ENCODE measurements at regions not wholly inside any gene's neighbourhood (a gene's known extent, or its start where the extent isn't known, plus 50 kb on each side); places are given as distances from the start of the nearest gene placed in this dataset.
"Not testable (repeated sequence)": the region's sequence is repeated elsewhere in the genome, so short reads cannot be mapped to it uniquely, and the experiment has no call there.

DNA sequence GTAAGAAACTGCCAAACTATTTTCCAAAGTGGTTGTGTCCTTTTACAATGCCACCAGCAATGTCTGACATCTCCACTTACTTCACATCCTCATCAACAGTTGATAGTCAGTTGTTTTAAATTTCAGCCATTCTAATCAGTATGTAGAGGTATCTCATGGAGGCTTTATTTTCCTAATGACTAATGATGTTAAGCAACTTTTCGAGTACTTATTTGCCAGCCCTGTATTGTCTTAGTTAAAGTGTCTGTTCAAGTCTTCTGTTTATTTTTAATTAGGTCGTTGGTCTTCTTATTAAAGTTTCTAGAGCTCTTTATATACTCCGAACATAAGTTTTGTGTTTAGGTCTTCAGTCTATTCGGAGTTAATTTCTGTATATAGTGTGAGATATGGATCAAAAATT, 54.9 kb upstream of the NBPF12 start:
- DNase-seq = not testable (repeated sequence)

DNA sequence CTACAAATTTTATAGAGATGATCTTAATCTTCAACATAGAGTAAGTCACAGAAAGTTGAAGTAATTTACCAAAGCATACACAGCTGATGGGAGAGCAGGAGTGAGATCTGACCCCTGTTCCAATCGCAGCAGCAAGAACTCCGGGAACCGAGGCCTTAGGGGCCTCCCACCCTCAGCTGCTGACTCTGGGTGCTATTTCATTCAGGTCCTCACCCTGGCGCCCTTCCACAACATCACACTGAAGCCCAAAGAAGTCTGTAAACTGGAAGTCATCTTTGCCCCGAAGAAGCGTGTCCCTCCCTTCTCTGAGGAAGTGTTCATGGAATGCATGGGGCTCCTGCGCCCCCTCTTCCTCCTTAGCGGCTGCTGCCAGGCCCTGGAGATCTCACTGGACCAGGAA, 57.0 kb upstream of the NBPF12 start:
- not testable (repeated sequence) for DNase-seq

DNA sequence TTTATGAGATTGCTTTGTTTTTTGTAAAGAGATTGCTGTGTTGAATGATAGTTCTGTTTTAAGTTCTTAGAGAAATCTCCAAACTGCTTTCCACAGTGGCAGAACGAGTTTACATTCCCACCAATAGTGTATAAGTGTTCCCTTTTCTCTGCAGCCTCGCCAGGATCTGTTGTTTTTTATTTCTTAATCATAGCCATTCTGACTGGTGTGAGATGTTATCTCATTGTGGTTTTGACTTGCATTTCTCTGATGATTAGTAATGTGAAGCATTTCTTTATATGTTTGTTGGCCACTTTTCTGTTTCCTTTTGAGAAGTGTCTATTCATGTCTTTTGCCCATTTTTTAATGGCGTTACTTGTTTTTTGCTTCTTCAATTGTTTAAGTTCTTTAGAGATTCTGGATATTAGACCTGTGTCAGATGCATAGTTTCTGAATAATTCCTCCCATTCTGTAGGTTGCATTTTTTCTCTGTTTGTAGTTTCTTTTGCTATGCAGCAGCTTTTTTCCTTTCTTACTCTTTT, 74.3 kb upstream of the NBPF12 start:
- DNase-seq = not testable (repeated sequence)

DNA sequence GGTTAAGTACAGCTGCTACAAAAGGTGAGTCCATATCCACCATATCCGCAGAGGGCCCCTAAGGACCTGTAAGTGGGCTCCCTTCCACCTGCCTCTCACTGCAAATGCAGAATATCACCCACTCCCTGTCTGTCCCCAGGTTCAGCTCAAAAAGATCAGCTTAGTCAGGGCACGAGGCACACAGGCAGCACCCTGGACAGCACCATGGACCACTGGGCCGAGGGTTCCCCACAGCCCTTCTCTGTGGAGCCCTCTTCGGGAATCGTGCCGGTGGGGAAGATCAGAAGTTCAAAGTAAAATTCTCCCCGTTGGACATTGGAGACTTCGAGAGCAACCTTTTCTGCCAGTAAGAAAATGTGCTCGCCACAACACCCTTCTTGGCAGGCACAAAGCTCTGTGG, 85.0 kb upstream of the NBPF12 start:
- not testable (repeated sequence) for DNase-seq

DNA sequence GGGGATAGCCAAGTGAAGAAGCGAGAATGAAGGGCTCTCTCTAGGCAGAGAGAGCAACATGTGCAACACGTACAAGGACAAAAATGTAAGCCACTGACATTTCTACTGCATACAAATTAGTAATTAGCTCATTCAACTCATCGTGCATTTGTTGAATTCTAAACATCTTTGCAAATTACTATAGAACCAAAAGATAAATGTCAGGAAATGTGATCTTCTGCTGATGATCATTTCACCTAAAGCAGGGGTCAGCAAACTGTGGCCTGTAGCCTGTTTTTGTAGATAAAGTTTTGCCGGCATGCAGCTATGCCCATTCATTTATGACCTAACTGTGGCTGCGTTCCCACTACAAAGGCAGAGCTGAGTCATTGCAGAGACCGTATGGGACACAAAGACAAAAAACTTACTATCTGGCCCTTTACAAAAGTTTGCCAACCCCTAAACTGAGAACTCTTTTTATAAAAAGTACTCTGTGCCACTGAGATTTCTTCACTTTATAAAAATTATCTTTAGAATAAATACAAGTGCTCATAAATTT, 87.7 kb upstream of the NBPF12 start:
- not testable (repeated sequence) for DNase-seq

DNA sequence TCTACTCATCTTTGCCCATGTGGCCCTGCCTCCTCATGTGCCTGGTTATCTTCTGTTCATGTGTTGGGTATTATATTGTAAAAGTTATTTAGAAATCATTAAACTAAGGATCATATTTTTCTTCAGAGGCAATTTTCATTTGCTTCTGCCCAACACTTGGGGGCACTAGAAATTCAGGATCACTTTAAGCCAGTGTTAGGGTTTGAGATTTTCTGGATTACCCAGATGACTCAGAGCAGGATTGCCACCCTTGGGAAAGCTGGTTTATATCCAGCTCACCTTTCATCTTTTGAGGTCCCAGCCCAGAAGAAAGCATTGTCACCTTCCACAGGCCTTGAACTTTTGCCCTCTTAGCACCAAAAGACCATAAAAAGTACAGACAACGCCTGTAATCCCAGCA, 99.4 kb upstream of the NBPF12 start:
- not testable (repeated sequence) for DNase-seq

DNA sequence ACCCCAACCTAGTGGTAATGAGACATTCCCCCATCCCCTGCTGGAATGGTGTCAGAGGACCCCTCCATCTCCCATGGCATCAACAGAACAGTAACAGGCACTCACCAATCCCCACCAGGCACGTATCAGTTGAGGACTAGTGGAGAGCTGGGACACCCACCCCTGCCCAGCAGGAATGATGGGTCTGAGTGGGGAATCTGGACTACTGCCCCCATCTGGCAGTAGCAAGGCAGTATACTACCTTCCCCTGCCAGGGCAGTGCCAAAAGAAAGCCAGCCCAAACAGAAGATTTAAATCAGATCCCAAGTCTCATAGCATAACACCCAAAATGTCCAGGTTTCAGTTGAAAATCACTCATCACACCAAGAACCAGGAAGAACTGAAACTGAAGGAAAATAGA, 111.2 kb upstream of the NBPF12 start:
- not testable (repeated sequence) for DNase-seq

DNA sequence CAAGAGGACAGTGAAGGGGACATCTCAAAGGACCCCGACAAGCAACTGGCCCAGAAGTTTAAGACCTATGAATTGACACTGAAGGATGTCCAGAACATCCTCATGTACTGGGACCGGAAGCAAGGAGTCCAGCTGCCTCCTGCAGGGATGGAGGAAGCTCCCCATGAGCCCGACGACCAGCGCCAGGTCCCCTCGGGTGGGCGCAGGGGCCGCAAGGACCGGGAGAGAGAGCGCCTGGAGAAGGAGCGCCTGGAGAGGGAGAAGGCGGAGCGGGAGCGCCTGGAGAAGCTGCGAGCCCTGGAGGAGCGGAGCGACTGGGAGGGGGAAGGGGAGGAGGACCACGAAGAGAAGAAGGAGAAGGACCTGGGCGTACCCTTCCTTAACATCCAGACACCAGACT, 143.9 kb upstream of the NBPF12 start:
- not testable (repeated sequence) for DNase-seq

DNA sequence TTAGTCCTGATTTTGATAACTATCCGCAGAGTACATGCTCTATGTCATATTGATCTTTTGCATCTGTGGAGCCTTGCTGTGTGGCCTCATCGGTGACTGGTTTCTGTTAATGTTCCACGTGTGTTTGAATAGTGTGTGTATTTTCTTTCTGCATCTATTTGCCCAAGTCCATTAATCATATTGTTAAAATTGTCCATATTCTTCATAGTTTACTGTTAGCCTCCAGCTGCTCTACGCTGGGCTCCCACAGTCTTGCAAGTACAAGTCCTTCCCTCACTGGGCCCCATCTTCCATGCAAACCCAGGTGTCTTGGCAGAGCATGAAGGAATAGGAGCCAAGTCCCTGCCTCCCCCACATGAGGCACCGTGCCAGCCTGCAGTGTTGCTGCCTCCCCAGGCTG, 145.4 kb upstream of the NBPF12 start:
- not testable (repeated sequence) for DNase-seq

DNA sequence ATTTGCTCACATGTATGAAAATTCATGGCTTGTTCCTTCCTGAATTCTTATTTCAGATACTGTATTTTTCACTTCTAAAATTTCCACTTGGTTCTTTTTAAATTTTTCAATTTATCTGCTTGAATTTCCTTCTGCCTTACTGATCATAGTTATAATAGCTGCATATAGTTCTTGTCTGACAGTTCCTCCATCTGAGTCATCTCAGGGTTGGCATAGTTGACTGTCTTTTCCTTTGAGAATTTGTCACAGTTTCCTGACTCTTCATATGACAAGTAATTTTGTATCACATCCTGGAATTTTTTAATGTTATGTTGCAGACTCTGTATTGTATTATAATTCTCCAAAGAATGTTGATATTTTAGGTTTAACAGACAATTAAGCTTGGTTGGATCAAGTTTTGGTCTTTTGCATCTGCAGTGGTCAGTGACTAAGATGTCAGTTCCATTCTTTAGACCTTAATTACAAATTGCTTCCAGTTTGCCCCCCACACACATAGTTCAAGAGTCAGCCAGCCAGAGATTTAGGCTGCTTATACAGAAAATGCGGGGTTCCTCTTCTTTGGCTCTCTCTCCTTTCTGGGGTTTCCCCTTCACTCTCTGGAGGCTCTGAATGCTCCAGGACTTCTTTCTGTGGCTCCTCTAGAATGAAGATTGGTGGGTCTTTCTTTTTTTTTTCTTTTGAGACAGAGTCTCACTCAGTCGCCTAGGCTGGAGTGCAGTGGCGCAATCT, 153.7 kb upstream of the NBPF12 start:
- DNase-seq = not testable (repeated sequence)

DNA sequence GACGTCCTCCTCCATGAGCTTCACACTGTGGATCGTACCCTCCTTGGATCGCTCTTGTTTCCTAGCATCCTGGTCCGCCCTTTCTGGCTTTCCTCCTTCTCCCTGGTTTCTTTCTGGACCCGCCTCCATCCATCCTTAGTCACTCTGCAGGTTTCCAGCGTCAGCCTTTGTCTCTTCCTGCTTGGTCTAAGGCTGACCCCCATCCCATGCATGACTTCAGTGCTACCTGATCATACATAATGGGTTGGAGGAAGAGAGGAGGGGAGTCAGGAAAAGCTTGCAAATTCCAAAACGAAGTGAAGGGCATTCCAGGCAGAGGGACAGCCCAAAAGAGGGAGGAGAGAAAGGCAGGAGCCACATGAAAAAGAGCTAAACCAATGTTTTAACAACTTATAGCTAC, 156.9 kb upstream of the NBPF12 start:
- not testable (repeated sequence) for DNase-seq

DNA sequence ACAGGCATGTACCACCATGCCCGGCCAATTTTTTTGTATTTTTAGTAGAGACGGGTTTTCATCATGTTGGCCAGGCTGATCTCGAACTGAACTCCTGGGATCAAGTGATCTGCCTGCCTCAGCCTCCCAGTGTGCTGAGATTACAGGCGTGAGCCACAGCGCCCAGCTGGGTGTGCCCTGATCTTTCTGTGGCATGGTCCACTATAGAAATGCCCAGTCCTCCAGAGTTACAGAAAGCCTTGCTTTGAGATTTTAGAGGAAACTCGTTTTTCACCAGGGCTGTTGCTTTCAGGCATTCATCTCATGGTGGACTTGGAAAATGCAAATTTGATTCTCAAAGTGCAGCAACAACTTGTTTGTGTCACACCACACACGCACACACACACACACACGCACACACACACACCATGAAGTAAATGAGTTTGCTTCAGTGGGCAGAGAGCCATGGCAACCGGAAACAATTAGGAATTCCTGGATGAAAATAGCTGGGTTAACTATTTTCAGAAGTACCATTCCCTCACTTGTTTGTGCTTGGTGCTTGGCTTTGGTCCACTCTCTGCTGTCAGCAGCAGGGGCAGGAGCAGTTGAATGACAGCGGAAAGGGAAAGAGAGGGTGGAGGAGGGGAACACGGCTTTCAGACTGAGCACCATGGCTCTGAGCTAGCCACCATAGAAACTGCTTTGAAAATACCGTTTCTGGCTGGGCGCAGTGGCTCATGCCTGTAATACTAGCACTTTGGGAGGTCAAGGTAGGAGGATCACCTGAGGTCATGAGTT, 160.1 kb upstream of the NBPF12 start:
- DNase-seq = not testable (repeated sequence)

DNA sequence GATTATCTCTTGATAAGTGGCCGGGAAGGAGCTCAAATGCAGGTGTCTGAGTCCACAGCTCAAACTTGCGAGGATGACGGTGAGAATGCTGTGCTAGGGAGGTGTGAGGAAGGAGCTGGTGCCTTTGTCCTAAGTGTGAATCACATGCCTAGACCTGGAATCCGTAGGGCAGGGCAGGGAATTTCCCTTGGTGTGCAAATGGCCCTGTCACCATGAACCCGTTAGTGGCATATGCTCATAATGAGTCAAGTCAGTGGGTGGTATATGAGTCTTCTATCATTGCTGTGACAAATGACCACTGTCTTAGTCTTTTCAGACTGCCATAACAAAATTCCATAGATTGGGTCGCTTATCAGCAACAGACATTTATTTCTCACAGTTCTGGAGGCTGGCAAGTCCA, 163.1 kb upstream of the NBPF12 start:
- not testable (repeated sequence) for DNase-seq

DNA sequence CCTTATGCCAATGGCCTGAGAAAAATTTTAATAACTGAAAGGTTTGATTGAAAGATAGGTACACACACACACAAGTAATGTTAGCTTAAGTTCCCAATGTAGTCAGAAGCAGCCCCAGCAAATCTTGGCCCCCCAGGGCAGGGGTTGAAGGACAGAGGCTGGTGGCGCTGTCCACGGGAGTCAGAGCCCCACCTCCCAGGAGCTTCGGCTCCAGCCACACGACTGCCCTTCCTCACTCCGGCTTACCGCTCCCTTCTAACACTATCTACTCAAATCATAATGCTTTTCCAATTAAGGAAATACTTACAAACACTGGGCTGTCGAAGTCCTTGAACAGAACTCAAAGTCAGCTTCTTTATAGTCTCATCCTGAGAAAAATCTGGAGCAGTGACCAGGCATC, 163.9 kb upstream of the NBPF12 start:
- not testable (repeated sequence) for DNase-seq

DNA sequence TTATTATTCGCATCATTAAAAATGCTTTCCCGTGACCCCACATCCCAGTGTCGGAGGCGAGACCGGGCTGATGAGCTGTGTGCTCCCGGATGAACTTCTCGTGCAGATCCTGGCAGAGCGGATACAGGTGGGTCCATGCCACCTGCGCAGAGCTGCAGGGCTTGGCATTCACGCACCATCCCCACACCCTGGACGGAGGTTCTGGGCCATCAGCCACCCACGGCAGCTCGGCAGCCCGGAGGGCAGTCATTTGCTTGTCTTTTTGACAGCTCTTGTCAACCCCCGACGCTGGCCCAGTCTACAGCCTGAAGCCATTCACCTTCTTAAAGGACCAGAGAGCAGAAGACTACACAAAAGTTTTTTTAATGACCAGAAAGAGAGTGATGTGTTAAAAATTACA, 166.7 kb upstream of the NBPF12 start:
- DNase-seq = not testable (repeated sequence)

DNA sequence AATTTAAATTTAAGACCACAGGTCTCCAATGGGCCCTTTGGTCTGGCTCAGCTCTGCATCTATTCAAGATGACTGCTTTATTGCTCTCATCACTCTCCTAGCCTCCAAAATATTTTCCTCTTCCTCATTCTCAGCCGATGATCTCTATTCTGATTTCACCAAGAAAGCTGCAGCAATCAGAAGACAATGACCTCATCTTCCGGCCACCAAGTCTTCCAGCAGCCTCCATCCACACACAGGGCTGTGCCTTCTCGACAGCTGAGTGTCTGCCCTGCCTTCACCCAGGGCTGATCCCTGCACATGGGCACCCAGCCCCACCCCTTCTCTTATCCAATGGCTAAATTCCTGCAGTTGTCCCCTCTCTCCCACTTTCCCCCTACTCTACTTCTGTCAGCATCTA, 167.1 kb upstream of the NBPF12 start:
- not testable (repeated sequence) for DNase-seq

DNA sequence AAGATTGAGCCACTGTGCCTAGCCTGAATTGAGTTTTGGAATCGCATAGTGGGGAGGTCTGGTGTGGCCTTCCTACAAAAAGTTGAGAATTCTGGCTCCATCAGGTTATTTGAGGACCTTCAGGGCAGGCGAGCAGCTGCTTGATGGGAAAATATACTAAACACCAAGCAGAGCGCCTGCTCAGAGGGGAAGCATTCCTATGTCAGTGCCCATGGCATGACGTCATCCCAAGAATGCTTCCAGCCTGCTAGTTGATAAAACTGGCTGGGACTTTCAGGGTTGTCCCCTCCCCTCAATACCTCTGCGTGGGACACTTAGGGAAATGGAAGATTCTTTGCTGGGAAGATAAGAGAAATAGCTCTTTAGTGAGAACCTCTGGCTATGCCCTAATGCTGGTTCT, 174.9 kb upstream of the NBPF12 start:
- not testable (repeated sequence) for DNase-seq

DNA sequence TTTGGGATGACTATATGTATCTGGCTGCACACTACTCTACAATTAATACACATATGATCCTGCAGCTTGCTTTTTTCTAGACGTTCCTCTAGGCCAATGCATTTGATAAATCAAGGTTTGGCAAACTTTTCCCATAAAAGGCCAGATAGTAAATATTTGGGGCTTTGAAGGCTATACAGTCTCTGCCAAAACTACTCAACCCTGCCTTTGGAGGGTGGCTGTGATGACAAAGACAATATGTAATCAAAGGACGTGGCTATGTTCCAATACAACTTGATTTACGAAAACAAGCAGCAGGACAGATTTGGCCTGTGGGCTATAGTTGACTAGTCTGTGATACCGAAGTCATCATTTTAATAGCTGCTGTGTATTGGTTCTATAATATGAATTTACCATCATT, 181.3 kb upstream of the NBPF12 start:
- DNase-seq = not testable (repeated sequence)

DNA sequence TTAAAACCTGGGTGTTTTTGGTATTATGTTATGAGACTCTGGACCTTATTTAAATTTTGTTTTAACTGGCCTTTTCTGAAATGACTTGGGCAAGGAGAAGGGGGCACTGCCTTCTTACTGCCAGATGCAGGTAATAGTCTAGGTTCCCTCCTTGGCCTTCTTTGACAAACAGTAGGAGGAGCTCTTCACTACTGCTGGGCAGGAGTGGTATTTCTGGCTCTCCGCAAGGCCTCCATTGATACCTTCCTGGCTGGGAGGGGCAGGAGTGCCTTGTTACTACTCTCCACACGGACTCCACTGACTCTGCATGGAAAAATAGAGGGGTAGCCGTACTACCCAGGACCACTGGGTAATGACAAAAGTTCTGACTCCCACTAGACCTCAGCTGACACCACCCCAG, 189.4 kb upstream of the NBPF12 start:
- DNase-seq = not testable (repeated sequence)

DNA sequence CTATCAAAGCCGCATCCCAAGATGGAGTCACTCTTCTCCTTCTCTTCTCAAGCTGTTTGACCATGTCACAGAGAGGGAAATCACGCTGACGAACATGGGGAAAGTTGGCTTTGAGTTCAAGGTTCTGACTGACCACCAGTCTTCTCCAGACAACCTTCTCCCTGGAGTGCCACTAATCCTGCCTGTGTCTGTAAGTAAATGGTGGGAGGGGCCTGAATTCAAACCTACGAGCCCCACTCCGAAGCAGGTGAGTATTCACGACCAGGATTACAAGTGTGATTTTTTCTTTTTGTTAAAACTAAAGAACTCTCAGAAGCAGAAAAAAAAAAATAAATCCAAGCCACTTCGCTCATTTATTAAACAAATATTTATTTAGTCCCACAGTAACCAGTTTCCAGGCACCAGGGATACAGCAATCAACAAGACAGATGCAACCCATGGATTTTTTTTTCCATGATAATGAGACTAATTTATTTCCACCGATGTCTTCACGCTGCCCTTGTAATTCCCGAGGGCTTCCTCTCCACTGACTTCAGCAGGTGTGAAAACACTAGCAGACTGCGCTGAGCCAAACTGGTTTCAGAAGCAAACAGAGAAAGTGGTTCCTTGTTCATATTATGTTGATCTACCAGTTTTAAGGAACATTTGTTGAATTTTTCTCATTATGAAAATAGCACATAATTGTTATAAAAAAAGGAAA, 206.0 kb upstream of the NBPF12 start:
- DNase-seq = not testable (repeated sequence)

DNA sequence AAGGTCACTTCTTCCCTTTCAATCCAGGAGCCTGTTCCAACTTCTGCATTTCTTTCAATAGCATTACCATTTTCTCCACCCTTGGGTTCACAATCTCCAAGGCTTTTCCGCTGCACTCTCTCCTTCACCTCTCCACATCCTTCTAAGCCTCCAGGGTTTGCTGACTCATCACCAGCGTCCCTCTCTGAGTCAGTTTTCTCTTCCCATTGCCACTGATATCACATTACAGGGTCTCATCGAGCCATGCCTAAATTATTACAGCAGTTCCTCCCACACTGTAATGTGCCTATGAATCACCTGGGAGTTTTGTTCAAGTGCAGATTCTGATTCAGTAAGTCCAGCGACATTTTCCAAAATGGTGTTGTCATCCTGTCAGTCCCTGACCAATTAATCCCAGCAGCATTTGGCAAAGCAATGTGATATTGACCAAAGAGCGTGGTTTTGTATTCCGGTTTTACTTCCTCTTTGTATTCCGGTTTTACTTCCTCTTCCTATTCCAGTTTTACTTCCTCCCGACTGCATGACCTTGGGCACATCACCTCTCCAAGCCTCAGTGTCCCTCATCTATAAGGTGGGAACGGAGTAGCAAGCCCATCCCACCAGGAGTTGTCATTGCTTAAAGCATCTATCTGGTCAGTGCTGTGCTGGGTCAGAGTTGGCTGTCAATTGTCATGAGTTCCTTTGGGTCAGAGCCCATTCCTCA, 208.3 kb upstream of the NBPF12 start:
- not testable (repeated sequence) for DNase-seq

DNA sequence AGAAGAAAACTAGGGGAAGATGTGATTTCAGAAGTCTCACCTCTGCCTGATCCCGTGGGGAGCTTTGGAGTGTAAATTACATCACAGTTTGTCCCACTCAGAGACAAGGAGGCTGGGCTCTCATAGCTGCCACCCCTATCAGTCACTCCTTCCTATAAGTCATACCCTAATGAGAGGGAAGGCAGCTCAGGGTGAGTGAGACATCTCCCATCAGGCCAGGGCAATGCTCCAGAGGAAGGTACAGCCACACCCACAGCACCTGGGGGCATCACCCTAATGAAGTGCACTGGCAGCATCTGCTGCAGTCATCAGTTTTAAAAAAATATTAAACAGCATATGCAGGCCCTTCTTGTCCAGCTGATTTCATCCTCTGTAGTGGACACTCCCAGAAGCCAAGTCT, 223.1 kb upstream of the NBPF12 start:
- not testable (repeated sequence) for DNase-seq

Data from GDM1 (cell line).